ENCODE measurements at regions not wholly inside any gene's neighbourhood (a gene's known extent, or its start where the extent isn't known, plus 50 kb on each side); places are given as distances from the start of the nearest gene placed in this dataset.
A peak's percentile ranks its signal among the peaks of the same experiment; 100 is the strongest.

- POLR2A ChIA-PET: no interaction called here
- peaks cover 16% of the 10 kb centered on the region for H3K4me1 Mint-ChIP-seq (ENCODE audit: insufficient read depth, unreplicated experiment)
- no peak for TF ChIP-seq CTCF (IDR thresholded peaks at IDR 0.05; ENCODE audit: unreplicated experiment)
- no peaks in the 10 kb centered on the region for H3K36me3 Mint-ChIP-seq (ENCODE audit: insufficient read depth, unreplicated experiment)
- H3K27me3 Mint-ChIP-seq (ENCODE audit: insufficient read depth, unreplicated experiment): no peaks in the 10 kb centered on the region
- no peak overlapping the region for H3K4me3 Mint-ChIP-seq (ENCODE audit: unreplicated experiment)
- intact Hi-C loops (cut with micrococcal nuclease): no loop called here
- DNase-seq (ENCODE audit: unreplicated experiment): no peak
- CTCF ChIA-PET: no interaction called here
- no peaks in the 10 kb centered on the region for H3K9me3 Mint-ChIP-seq (ENCODE audit: unreplicated experiment)
- no TSS peak for BruUV-seq (replicated peaks)
- no peak overlapping the region for H3K27ac Mint-ChIP-seq (ENCODE audit: low read depth, unreplicated experiment)
Observed at GRCh38 chr9:88821746-88822106, 169.5 kb upstream of the S1PR3 start.

GRCh38 chr9:88824711-88825110 lies 166.6 kb upstream of the S1PR3 start:
- no peaks in the 10 kb centered on the region for H3K27me3 Mint-ChIP-seq (ENCODE audit: insufficient read depth, unreplicated experiment)
- POLR2A ChIA-PET: no interaction called here
- CTCF ChIA-PET: no interaction called here
- H3K4me3 Mint-ChIP-seq (ENCODE audit: unreplicated experiment): no peak overlapping the region
- no peak overlapping the region for H3K27ac Mint-ChIP-seq (ENCODE audit: low read depth, unreplicated experiment)
- DNase-seq (ENCODE audit: unreplicated experiment): peak; percentile 30
- no peaks in the 10 kb centered on the region for H3K36me3 Mint-ChIP-seq (ENCODE audit: insufficient read depth, unreplicated experiment)
- no peak for TF ChIP-seq CTCF (IDR thresholded peaks at IDR 0.05; ENCODE audit: unreplicated experiment)
- no peaks in the 10 kb centered on the region for H3K9me3 Mint-ChIP-seq (ENCODE audit: unreplicated experiment)
- H3K4me1 Mint-ChIP-seq (ENCODE audit: insufficient read depth, unreplicated experiment): peaks cover 10% of the 10 kb centered on the region
- intact Hi-C loops (cut with micrococcal nuclease): no loop called here
- no TSS peak for BruUV-seq (replicated peaks)

- no peaks in the 10 kb centered on the region for H3K36me3 Mint-ChIP-seq (ENCODE audit: insufficient read depth, unreplicated experiment)
Observed at GRCh38 chr9:88826181-88826580, 165.1 kb upstream of the S1PR3 start.

GRCh38 chr9:88826771-88827181 lies 164.5 kb upstream of the S1PR3 start:
- no peaks in the 10 kb centered on the region for H3K36me3 Mint-ChIP-seq (ENCODE audit: insufficient read depth, unreplicated experiment)
- H3K27me3 Mint-ChIP-seq (ENCODE audit: insufficient read depth, unreplicated experiment): no peaks in the 10 kb centered on the region
- no peak overlapping the region for H3K27ac Mint-ChIP-seq (ENCODE audit: low read depth, unreplicated experiment)
- TF ChIP-seq CTCF (IDR thresholded peaks at IDR 0.05; ENCODE audit: unreplicated experiment): no peak
- ChIA-PET POLR2A (no interaction called here), CTCF (no interaction called here)
- BruUV-seq (replicated peaks): no TSS peak
- intact Hi-C loops (cut with micrococcal nuclease): no loop called here
- no peak overlapping the region for H3K4me3 Mint-ChIP-seq (ENCODE audit: unreplicated experiment)
- H3K9me3 Mint-ChIP-seq (ENCODE audit: unreplicated experiment): no peaks in the 10 kb centered on the region
- no peak for DNase-seq (ENCODE audit: unreplicated experiment)
- H3K4me1 Mint-ChIP-seq (ENCODE audit: insufficient read depth, unreplicated experiment): peaks cover 10% of the 10 kb centered on the region

More at GRCh38 chr9:88826181-88826580, 165.1 kb upstream of the S1PR3 start:
- ChIA-PET CTCF (no interaction called here), POLR2A (no interaction called here)
- no peaks in the 10 kb centered on the region for H3K9me3 Mint-ChIP-seq (ENCODE audit: unreplicated experiment)
- no peak for DNase-seq (ENCODE audit: unreplicated experiment)
- no peaks in the 10 kb centered on the region for H3K27me3 Mint-ChIP-seq (ENCODE audit: insufficient read depth, unreplicated experiment)
- H3K27ac Mint-ChIP-seq (ENCODE audit: low read depth, unreplicated experiment): no peak overlapping the region
- peaks cover 10% of the 10 kb centered on the region for H3K4me1 Mint-ChIP-seq (ENCODE audit: insufficient read depth, unreplicated experiment)
- no TSS peak for BruUV-seq (replicated peaks)
- no peak for TF ChIP-seq CTCF (IDR thresholded peaks at IDR 0.05; ENCODE audit: unreplicated experiment)
- no peak overlapping the region for H3K4me3 Mint-ChIP-seq (ENCODE audit: unreplicated experiment)
- intact Hi-C loops (cut with micrococcal nuclease): no loop called here
